Upper lobe of right lung (tissue), 1 donor: ENCODE measurements at regions not wholly inside any gene's neighbourhood (a gene's known extent, or its start where the extent isn't known, plus 50 kb on each side); places are given as distances from the start of the nearest gene placed in this dataset.

Experiments used
- ATAC-seq: fragments of 200-7000 bp; cut with Tn5 transposase; one replicate; pipeline ENCODE4 v1.9.1; 2020; ENCODE audit warnings: mild to moderate bottlenecking, moderate library complexity
- DNase-seq: peaks from one replicate; pipeline ENCODE4 v3.0.0-alpha.2; 2020
- H3K27ac ChIP-seq: fragments of 200-600 bp; one replicate; pipeline ENCODE4 v1.8.0; 2022
- H3K27me3 ChIP-seq: fragments of 200-600 bp; one replicate; pipeline ENCODE4 v1.8.0; 2022; ENCODE audit warnings: mild to moderate bottlenecking
- H3K36me3 ChIP-seq: fragments of 200-600 bp; one replicate; pipeline ENCODE4 v1.8.0; 2022
- H3K4me1 ChIP-seq: fragments of 200-600 bp; one replicate; pipeline ENCODE4 v1.8.0; 2022
- H3K4me3 ChIP-seq: fragments of 200-600 bp; one replicate; pipeline ENCODE4 v1.8.0; 2022; ENCODE audit warnings: mild to moderate bottlenecking
- H3K9me3 ChIP-seq: fragments of 200-600 bp; one replicate; pipeline ENCODE4 v1.8.0; 2022
- intact Hi-C: fragments of 100-400 bp; cut with DNase I; formaldehyde crosslinking; loops from one replicate; pipeline ENCODE4 v1.11.0; 2022
- TF ChIP-seq, protein P1 (sequence below): fragments of 200-600 bp; IDR thresholded peaks from one replicate; pipeline ENCODE4 v1.8.0; 2022; ENCODE audit warnings: antibody characterized with exemption
- donor health status: DM: no; HTN: yes; CAD: no; lungs with severe emphysema.

DNA sequence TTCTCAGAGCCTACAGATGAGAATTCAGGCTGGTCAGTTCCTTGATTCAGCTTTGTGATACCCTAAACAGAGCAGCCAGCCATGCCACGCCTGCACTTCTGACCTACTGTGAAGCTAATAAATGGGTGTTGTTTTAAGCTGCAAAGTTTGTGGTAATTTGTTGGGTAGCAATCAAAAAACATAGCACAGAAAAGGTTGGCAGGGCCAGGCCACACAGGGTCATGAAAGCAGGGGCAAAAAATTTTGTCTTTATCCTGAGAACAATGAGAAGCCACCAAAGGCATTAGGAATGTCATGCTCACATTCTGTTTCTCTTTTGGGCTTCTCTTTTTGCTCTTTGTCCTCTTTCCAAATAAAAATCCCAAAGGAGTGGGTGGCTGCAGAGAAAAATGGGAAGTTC, 385.9 kb downstream of the TXNL1 start:
- TF ChIP-seq, protein P1, sequence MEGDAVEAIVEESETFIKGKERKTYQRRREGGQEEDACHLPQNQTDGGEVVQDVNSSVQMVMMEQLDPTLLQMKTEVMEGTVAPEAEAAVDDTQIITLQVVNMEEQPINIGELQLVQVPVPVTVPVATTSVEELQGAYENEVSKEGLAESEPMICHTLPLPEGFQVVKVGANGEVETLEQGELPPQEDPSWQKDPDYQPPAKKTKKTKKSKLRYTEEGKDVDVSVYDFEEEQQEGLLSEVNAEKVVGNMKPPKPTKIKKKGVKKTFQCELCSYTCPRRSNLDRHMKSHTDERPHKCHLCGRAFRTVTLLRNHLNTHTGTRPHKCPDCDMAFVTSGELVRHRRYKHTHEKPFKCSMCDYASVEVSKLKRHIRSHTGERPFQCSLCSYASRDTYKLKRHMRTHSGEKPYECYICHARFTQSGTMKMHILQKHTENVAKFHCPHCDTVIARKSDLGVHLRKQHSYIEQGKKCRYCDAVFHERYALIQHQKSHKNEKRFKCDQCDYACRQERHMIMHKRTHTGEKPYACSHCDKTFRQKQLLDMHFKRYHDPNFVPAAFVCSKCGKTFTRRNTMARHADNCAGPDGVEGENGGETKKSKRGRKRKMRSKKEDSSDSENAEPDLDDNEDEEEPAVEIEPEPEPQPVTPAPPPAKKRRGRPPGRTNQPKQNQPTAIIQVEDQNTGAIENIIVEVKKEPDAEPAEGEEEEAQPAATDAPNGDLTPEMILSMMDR = no peak
- Histone ChIP-seq H3K9me3 (no peaks in the 10 kb centered on the region), H3K4me1 (no peaks in the 10 kb centered on the region), H3K27me3 (no peaks in the 10 kb centered on the region), H3K36me3 (no peaks in the 10 kb centered on the region), H3K27ac (no peak overlapping the region), H3K4me3 (no peak overlapping the region)
- ATAC-seq = no peak
- DNase-seq = no peak
- intact Hi-C loops = no loop called here

- ATAC-seq (no peak), DNase-seq (no peak)
- no peaks in the 10 kb centered on the region for H3K9me3 ChIP-seq
- H3K36me3 ChIP-seq = no peaks in the 10 kb centered on the region
- no peaks in the 10 kb centered on the region for H3K4me1 ChIP-seq
- intact Hi-C loops = no loop called here
- no peak overlapping the region for H3K4me3 ChIP-seq
- TF ChIP-seq, protein P1 = no peak
- H3K27me3 ChIP-seq = no peaks in the 10 kb centered on the region
- no peak overlapping the region for H3K27ac ChIP-seq
Observed at GRCh38 chr18:56248610-56249235, 389.7 kb downstream of the TXNL1 start.

- Histone ChIP-seq H3K36me3 (no peaks in the 10 kb centered on the region), H3K27ac (no peak overlapping the region), H3K27me3 (no peaks in the 10 kb centered on the region), H3K4me1 (no peaks in the 10 kb centered on the region), H3K4me3 (no peak overlapping the region), H3K9me3 (no peaks in the 10 kb centered on the region)
- ATAC-seq = no peak
- no peak for DNase-seq
- intact Hi-C loops = no loop called here
- TF ChIP-seq, protein P1 = no peak
Observed at GRCh38 chr18:56246916-56247315, 391.5 kb downstream of the TXNL1 start.

- Histone ChIP-seq H3K9me3 (no peaks in the 10 kb centered on the region), H3K36me3 (no peaks in the 10 kb centered on the region), H3K27me3 (no peaks in the 10 kb centered on the region), H3K4me1 (no peaks in the 10 kb centered on the region), H3K4me3 (no peak overlapping the region), H3K27ac (no peak overlapping the region)
- no peak for ATAC-seq
- no peak for DNase-seq
- intact Hi-C loops = no loop called here
- TF ChIP-seq, protein P1 = no peak
Observed at GRCh38 chr18:56245866-56246580, 392.4 kb downstream of the TXNL1 start.

DNA sequence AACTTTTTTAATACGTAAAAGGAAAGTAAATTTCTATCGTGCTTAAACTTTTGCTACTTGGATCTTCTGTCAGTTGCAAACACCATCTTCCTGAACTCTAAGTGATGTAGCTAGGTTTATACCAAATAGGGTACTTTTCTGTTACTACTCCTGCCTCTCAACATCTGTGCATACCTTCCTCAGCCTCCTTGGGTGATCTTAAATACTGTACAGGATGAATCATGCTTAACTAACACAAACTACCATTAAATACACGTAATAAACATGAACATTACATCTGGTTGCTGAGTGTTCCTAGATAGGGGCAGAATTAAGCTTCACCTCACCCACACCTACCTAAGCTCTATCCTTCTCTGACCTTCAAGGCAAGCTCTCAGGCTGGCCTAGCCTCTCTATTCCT, 398.0 kb downstream of the TXNL1 start:
- H3K4me1 ChIP-seq = no peaks in the 10 kb centered on the region
- H3K9me3 ChIP-seq = no peaks in the 10 kb centered on the region
- H3K27ac ChIP-seq = no peak overlapping the region
- ATAC-seq (no peak), DNase-seq (no peak)
- H3K4me3 ChIP-seq = no peak overlapping the region
- TF ChIP-seq, protein P1 = no peak
- intact Hi-C loops = no loop called here
- H3K27me3 ChIP-seq = no peaks in the 10 kb centered on the region
- H3K36me3 ChIP-seq = no peaks in the 10 kb centered on the region
